ENCODE measurements at regions not wholly inside any gene's neighbourhood (a gene's known extent, or its start where the extent isn't known, plus 50 kb on each side); places are given as distances from the start of the nearest gene placed in this dataset.
"Not testable (repeated sequence)": the region's sequence is repeated elsewhere in the genome, so short reads cannot be mapped to it uniquely, and the experiment has no call there.

DNA sequence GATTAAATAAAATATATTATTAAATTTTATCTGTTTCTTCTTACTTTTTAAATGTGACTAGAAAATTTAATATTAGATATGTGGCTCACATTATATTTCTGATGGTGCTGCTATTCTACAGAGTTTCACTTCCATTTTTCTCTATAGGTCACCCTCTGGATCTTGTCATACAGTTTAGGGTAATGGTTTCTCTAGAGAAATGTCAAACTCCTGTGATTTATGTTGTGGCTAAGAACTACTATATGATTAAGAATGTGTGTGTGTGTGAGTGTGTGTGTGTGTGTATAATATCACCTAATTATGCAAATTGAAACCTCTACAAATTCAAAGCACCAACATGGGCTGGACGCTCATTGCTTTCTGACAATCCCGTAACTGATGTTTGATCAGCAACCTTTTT lies 325.9 kb downstream of the ADAMTS20 start:
- Mint-ChIP-seq H3K36me3 (peaks cover 2% of the 10 kb centered on the region), H3K4me1 (peaks cover 3% of the 10 kb centered on the region), H3K27ac (no peak overlapping the region), H3K4me3 (no peak overlapping the region), H3K27me3 (ENCODE audit: insufficient read depth, low read depth) (peaks cover 4% of the 10 kb centered on the region), H3K9me3 (peaks cover 10% of the 10 kb centered on the region)
- Histone ChIP-seq H3K4me2 (no peak overlapping the region), H2AFZ (replicated peaks) (no peak overlapping the region), H3K9me3 (ENCODE audit: low read depth) (no peaks in the 10 kb centered on the region), H3K79me2 (ENCODE audit: low read depth) (no peaks in the 10 kb centered on the region), H3K4me3 (no peak overlapping the region), H3K27me3 (no peaks in the 10 kb centered on the region), H4K20me1 (ENCODE audit: low read depth) (no peaks in the 10 kb centered on the region), H3K9ac (no peak overlapping the region), H3F3A (ENCODE audit: low read depth) (no peaks in the 10 kb centered on the region), H3K27ac (no peak overlapping the region), H3K36me3 (no peaks in the 10 kb centered on the region), H3K4me1 (no peaks in the 10 kb centered on the region)
- no peak for TF ChIP-seq EZH2phosphoT487 (IDR thresholded peaks at IDR 0.05)
- no peak for DNase-seq (ENCODE audit: low spot score)

DNA sequence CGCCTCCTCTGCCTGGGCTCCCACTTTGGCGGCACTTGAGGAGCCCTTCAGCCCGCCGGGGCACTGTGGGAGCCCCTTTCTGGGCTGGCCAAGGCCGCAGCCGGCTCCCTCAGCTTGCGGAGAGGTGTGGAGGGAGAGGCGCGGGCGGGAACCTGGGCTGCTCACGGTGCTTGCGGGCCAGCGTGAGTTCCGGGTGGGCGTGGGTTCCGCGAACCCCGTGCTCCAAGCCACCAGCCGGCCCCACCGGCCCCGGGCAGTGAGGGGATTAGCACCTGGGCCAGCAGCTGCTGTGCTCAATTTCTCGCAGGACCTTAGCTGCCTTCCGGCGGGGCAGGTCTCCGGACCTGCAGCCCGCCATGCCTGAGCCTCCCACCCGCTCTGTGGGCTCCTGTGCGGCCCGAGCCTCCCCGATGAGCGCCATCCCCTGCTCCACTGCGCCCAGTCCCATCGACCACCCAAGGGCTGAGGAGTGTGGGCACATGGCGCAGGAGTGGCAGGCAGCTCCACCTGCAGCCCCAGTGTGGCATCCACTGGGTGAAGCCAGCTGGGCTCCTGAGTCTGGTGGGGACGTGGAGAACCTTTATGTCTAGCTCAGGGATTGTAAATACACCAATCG lies 327.7 kb downstream of the ADAMTS20 start:
- H3K27ac Mint-ChIP-seq; H3K27me3 ChIP-seq; DNase-seq (ENCODE audit: low spot score): not testable (repeated sequence)

GRCh38 chr12:43222796-43223195 lies 329.2 kb downstream of the ADAMTS20 start:
- Histone ChIP-seq H3K79me2 (ENCODE audit: low read depth) (no peaks in the 10 kb centered on the region), H3K27ac (no peak overlapping the region), H3K4me2 (no peak overlapping the region), H3F3A (ENCODE audit: low read depth) (no peaks in the 10 kb centered on the region), H3K4me3 (no peak overlapping the region), H3K36me3 (no peaks in the 10 kb centered on the region), H3K27me3 (no peaks in the 10 kb centered on the region), H4K20me1 (ENCODE audit: low read depth) (no peaks in the 10 kb centered on the region), H2AFZ (replicated peaks) (no peak overlapping the region), H3K9me3 (ENCODE audit: low read depth) (no peaks in the 10 kb centered on the region), H3K4me1 (no peaks in the 10 kb centered on the region), H3K9ac (no peak overlapping the region)
- peaks cover 4% of the 10 kb centered on the region for H3K27me3 Mint-ChIP-seq (ENCODE audit: insufficient read depth, low read depth)
- no peak overlapping the region for H3K4me3 Mint-ChIP-seq
- peaks cover 10% of the 10 kb centered on the region for H3K9me3 Mint-ChIP-seq
- H3K36me3 Mint-ChIP-seq: peaks cover 2% of the 10 kb centered on the region
- no peak for DNase-seq (ENCODE audit: low spot score)
- peaks cover 3% of the 10 kb centered on the region for H3K4me1 Mint-ChIP-seq
- H3K27ac Mint-ChIP-seq: no peak overlapping the region
- TF ChIP-seq EZH2 (IDR thresholded peaks at IDR 0.05) (no peak), CTCF (IDR thresholded peaks at IDR 0.05) (no peak), EZH2phosphoT487 (IDR thresholded peaks at IDR 0.05) (no peak)

More for the DNA sequence above, 327.7 kb downstream of the ADAMTS20 start:
- H4K20me1 ChIP-seq (ENCODE audit: low read depth); H3K27ac ChIP-seq; H3K4me3 ChIP-seq; H3K9ac ChIP-seq; H3K36me3 Mint-ChIP-seq; H3K27me3 Mint-ChIP-seq (ENCODE audit: insufficient read depth, low read depth); H3K4me2 ChIP-seq; H3F3A ChIP-seq (ENCODE audit: low read depth); H3K4me1 Mint-ChIP-seq; H3K4me1 ChIP-seq; H3K9me3 Mint-ChIP-seq; H3K36me3 ChIP-seq; H3K9me3 ChIP-seq (ENCODE audit: low read depth); H3K4me3 Mint-ChIP-seq; H3K79me2 ChIP-seq (ENCODE audit: low read depth); H2AFZ ChIP-seq (replicated peaks): not testable (repeated sequence)

DNA sequence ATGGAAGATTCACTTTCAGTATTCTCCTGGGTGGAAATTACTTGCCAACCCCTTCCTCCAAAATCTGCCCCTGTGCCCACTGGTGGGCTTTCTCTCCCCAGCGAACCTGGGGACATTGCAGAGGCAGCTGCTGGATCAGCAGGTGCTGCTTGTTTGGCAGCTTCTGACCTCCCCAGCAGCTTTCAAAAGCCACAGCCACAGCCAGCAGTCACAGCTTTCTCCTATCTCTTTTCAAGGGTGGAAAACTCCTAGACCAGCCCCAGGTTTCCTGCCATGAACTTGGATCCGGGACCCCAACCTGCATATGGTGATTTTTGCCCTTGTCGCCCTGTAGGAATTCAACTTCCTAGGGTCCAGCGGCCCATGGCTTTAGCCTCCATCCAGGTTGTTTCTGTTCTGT lies 330.8 kb downstream of the ADAMTS20 start:
- Mint-ChIP-seq H3K4me3 (no peak overlapping the region), H3K36me3 (no peaks in the 10 kb centered on the region), H3K27me3 (ENCODE audit: insufficient read depth, low read depth) (peaks cover 2% of the 10 kb centered on the region), H3K9me3 (peaks cover 7% of the 10 kb centered on the region), H3K4me1 (no peaks in the 10 kb centered on the region), H3K27ac (no peak overlapping the region)
- Histone ChIP-seq H3K79me2 (ENCODE audit: low read depth) (no peaks in the 10 kb centered on the region), H3F3A (ENCODE audit: low read depth) (no peaks in the 10 kb centered on the region), H3K4me2 (no peak overlapping the region), H3K36me3 (no peaks in the 10 kb centered on the region), H3K9ac (no peak overlapping the region), H4K20me1 (ENCODE audit: low read depth) (no peaks in the 10 kb centered on the region), H3K27me3 (no peaks in the 10 kb centered on the region), H2AFZ (replicated peaks) (no peak overlapping the region), H3K4me3 (no peak overlapping the region), H3K9me3 (ENCODE audit: low read depth) (no peaks in the 10 kb centered on the region), H3K27ac (no peak overlapping the region), H3K4me1 (no peaks in the 10 kb centered on the region)
- no peak for DNase-seq (ENCODE audit: low spot score)
- TF ChIP-seq EZH2 (IDR thresholded peaks at IDR 0.05) (no peak), EZH2phosphoT487 (IDR thresholded peaks at IDR 0.05) (no peak), CTCF (IDR thresholded peaks at IDR 0.05) (no peak)
